Thymus (tissue), 11 donors: ENCODE measurements at regions not wholly inside any gene's neighbourhood (a gene's known extent, or its start where the extent isn't known, plus 50 kb on each side); places are given as distances from the start of the nearest gene placed in this dataset.

Source experiments
- DNase-seq, 9 donors: peaks; one replicate each; pipeline ENCODE4 v3.0.0-alpha.2; 2013; ENCODE audit warnings: low spot score in 9 of 9, low read depth in 6 of 9, missing footprints in 1 of 9
- H3K27ac ChIP-seq, 2 donors: one replicate each; pipeline ENCODE4 v1.5.1; 2013; ENCODE audit warnings: control low read depth in 1 of 2, low read depth in 1 of 2, low read length in 1 of 2, mild to moderate bottlenecking in 1 of 2, moderate library complexity in 1 of 2
- H3K27me3 ChIP-seq, 2 donors: one replicate each; pipeline ENCODE4 v1.5.1; 2013; ENCODE audit warnings: low read length in 1 of 2; ENCODE audit not compliant: control insufficient read depth in 2 of 2, insufficient read depth in 1 of 2
- H3K36me3 ChIP-seq, 2 donors: one replicate each; pipeline ENCODE4 v1.5.1; 2013; ENCODE audit warnings: low read length in 1 of 2, mild to moderate bottlenecking in 1 of 2, moderate library complexity in 1 of 2; ENCODE audit not compliant: control insufficient read depth in 2 of 2, insufficient read depth in 2 of 2
- H3K4me1 ChIP-seq, 2 donors: one replicate each; pipeline ENCODE4 v1.5.1; 2013; ENCODE audit warnings: low read length in 2 of 2; ENCODE audit not compliant: control insufficient read depth in 2 of 2, insufficient read depth in 2 of 2
- H3K4me3 ChIP-seq, 2 donors: one replicate each; pipeline ENCODE4 v1.5.1; 2013; ENCODE audit warnings: low read length in 2 of 2, control low read depth in 1 of 2, mild to moderate bottlenecking in 1 of 2
- H3K9me3 ChIP-seq, 2 donors: one replicate each; pipeline ENCODE4 v1.5.1; 2013; ENCODE audit warnings: low read length in 1 of 2, mild to moderate bottlenecking in 1 of 2; ENCODE audit not compliant: control insufficient read depth in 2 of 2, insufficient read depth in 1 of 2
- WGBS: extraction: QIAGEN DNeasy Blood & Tissue Kit; methylation state at CpG from one replicate; pipeline ENCODE4 v1.1.7; 2013; 5-methylcytosine and 5-hydroxymethylcytosine counted together
- donor health status: healthy.

DNA sequence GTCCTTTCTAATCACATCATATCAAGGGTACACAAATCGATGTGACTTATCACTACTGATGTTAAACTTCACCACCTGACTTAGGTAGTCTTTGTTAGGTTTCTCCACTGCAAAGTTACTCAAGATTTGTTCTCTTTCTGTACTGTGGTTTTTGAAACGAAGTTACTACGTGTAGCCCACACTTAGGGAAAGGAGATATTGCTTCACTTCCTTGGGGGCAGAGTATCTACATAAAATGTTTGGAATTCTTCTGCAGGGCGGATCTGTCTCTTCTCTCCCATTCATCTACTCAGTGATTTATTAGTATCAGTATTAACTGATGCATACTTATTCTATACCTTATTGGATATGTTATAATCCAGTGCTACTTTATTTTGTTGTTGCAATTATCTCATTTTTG lies 403.6 kb upstream of the MON1B start:
- WGBS: 93% methylated on average over 4 of the region's 4 CpGs
- no peaks in the 10 kb centered on the region for H3K9me3 ChIP-seq
- DNase-seq: no peak

DNA sequence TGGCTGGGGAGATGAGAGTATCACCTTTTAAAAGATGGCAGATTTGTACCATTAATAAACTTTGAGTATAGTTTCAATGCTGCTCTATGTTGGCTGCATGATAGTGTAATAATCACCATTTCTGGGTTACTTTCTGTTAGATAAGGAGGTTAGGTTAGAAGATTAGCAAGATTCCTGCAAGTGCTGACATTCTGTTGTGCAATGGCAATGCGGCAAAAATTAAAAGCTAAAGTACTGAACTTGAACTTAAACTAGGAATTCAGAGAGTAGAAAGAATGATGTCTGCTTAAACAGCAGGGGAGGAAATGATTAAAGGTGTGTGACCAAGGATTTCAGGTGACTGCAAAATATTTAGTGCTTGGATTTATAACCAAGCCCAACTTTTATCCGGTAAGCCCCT lies 399.8 kb upstream of the MON1B start:
- WGBS: 90% methylated on average over 2 of the region's 2 CpGs
- H3K27ac ChIP-seq: no peak overlapping the region
- no peaks in the 10 kb centered on the region for H3K9me3 ChIP-seq
- no peaks in the 10 kb centered on the region for H3K27me3 ChIP-seq
- no peak overlapping the region for H3K4me3 ChIP-seq
- H3K4me1 ChIP-seq: no peaks in the 10 kb centered on the region
- no peak for DNase-seq
- no peaks in the 10 kb centered on the region for H3K36me3 ChIP-seq

More for the DNA sequence above, 403.6 kb upstream of the MON1B start:
- no peaks in the 10 kb centered on the region for H3K27me3 ChIP-seq
- H3K4me1 ChIP-seq: no peaks in the 10 kb centered on the region
- no peaks in the 10 kb centered on the region for H3K36me3 ChIP-seq
- no peak overlapping the region for H3K4me3 ChIP-seq
- H3K27ac ChIP-seq: no peak overlapping the region

DNA sequence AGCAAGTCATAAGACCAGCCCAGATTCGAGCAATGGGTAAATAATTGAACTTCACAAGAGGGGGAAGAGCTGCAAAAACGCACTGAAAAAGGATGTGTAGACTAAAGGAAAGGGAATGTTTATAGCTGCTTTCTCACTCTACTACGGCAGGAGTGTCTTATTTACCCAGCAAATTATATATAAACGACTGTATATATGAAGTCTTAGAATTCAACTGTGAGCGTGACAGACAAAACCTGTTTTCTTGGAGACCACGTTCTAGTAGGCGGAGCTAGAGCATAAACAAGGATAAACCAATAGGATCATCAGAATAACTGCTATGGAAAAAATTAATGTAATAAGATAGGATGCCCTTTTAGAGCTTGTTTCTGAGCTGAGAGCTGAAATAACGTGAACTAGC lies 394.6 kb upstream of the MON1B start:
- no peaks in the 10 kb centered on the region for H3K9me3 ChIP-seq
- DNase-seq: no peak
- H3K36me3 ChIP-seq: no peaks in the 10 kb centered on the region
- H3K27ac ChIP-seq: no peak overlapping the region
- no peaks in the 10 kb centered on the region for H3K27me3 ChIP-seq
- H3K4me1 ChIP-seq: no peaks in the 10 kb centered on the region
- WGBS: 91% methylated on average over 8 of the region's 8 CpGs
- H3K4me3 ChIP-seq: no peak overlapping the region

- DNase-seq: no peak
- H3K36me3 ChIP-seq: no peaks in the 10 kb centered on the region
- no peaks in the 10 kb centered on the region for H3K4me1 ChIP-seq
- H3K27ac ChIP-seq: no peak overlapping the region
- 93% methylated on average over 1 of the region's 1 CpG for WGBS
- H3K27me3 ChIP-seq: no peaks in the 10 kb centered on the region
- no peaks in the 10 kb centered on the region for H3K9me3 ChIP-seq
- no peak overlapping the region for H3K4me3 ChIP-seq
Measured at GRCh38 chr16:76796978-76797377, 394.0 kb upstream of the MON1B start.

DNA sequence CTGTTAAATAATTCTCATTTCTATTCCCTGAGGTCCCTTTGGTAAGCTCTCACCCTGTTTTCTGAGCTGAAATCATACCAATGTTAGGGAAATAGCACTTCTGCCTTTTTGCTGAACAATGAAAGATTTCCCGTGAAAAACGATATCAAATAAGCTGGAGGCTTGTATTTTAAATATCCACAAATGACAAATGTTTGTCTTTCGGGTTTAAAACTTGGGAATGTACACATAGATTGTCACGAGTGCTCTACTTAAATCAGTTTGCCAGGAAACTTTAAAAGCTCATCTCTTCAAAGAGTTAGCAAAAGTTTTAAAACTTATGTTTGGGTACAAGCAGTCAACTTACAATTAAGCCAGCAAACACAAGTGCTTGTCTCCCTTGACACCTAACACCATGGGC lies 393.5 kb upstream of the MON1B start:
- H3K4me1 ChIP-seq: no peaks in the 10 kb centered on the region
- H3K27me3 ChIP-seq: no peaks in the 10 kb centered on the region
- H3K27ac ChIP-seq: no peak overlapping the region
- 91% methylated on average over 4 of the region's 4 CpGs for WGBS
- H3K9me3 ChIP-seq: no peaks in the 10 kb centered on the region
- no peak for DNase-seq
- no peak overlapping the region for H3K4me3 ChIP-seq
- no peaks in the 10 kb centered on the region for H3K36me3 ChIP-seq

DNA sequence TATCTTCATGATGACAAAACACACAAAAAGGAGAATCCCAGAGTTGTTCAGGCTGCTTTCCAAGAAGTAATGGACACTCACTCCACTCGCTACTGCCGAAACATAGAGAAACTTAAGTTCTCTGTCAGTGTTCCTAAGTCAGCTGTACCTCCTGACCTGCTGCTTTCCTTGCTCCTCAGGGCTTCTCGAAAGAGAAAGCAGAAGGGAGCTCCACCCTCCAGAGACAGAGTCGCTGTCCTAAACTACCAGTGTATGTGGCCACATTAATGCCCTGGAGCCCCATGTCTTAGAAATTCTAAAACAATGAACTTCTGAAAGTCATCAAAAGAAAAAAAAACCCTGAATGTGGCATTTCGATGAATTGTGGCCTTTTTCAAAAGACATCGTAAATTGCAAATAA lies 390.8 kb upstream of the MON1B start:
- Histone ChIP-seq H3K36me3 (no peaks in the 10 kb centered on the region), H3K27ac (no peak overlapping the region), H3K27me3 (no peaks in the 10 kb centered on the region), H3K4me3 (no peak overlapping the region), H3K9me3 (no peaks in the 10 kb centered on the region), H3K4me1 (no peaks in the 10 kb centered on the region)
- WGBS: 90% methylated on average over 6 of the region's 6 CpGs
- DNase-seq: no peak

- WGBS: 85% methylated on average over 4 of the region's 4 CpGs
- H3K27me3 ChIP-seq: no peaks in the 10 kb centered on the region
- H3K36me3 ChIP-seq: no peaks in the 10 kb centered on the region
- H3K27ac ChIP-seq: no peak overlapping the region
- no peaks in the 10 kb centered on the region for H3K9me3 ChIP-seq
- no peaks in the 10 kb centered on the region for H3K4me1 ChIP-seq
- no peak for DNase-seq
- no peak overlapping the region for H3K4me3 ChIP-seq
Measured at GRCh38 chr16:76801357-76801756, 389.6 kb upstream of the MON1B start.

DNA sequence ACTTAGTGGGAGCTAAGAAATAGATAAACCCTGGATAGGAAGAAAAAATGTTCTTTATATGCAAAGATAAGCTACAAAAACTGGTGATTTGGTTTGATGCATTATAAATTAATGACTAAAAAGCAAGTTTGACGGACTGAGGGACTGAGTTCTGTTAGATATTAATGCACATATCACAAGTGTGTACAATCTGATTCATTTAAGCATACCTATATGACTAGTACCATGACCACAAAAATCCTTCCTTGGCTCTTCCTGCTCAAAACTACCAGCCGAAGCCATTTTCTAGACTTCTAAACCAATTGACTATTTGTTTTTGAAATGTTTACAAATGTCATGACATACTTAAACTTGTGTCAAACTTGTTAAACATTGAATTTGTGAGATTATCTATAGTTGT lies 374.5 kb upstream of the MON1B start:
- Histone ChIP-seq H3K27me3 (no peaks in the 10 kb centered on the region), H3K4me3 (no peak overlapping the region)

DNA sequence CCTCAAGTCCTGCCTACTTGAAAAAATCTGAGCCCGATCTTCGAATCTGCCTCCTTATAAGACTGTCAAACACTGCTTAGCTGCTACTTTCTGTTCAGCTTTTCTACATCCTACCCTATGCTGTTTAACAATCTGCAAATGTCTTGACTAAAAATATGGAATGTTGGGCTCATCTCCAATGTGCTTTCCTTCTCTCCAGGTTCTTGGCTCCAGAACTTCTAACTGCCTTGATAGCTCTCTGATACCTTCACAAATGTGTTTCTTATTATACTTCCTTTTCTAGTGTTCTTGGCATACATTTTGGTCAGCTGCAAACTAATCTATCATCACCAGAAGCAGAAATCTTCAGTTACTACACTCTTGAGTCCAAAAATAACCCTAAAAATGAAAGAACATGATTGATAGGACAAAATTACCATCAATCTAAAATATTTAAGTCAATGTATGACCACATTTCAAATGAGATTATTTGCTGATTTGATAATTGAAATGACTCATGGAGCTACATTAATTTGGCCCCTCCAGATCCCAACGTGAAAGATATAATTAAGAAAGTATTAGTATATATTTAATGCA lies 372.3 kb upstream of the MON1B start:
- Histone ChIP-seq H3K9me3 (no peaks in the 10 kb centered on the region), H3K36me3 (no peaks in the 10 kb centered on the region), H3K27ac (no peak overlapping the region), H3K27me3 (no peaks in the 10 kb centered on the region), H3K4me1 (no peaks in the 10 kb centered on the region), H3K4me3 (no peak overlapping the region)
- WGBS: 49% methylated on average over 3 of the region's 3 CpGs
- no peak for DNase-seq

More for the DNA sequence above, 374.5 kb upstream of the MON1B start:
- WGBS: 92% methylated on average over 2 of the region's 2 CpGs
- Histone ChIP-seq H3K4me1 (no peaks in the 10 kb centered on the region), H3K27ac (no peak overlapping the region), H3K9me3 (no peaks in the 10 kb centered on the region), H3K36me3 (no peaks in the 10 kb centered on the region)
- DNase-seq: no peak
